COLO668 (cell line): ENCODE measurements at regions not wholly inside any gene's neighbourhood (a gene's known extent, or its start where the extent isn't known, plus 50 kb on each side); places are given as distances from the start of the nearest gene placed in this dataset.
"Not testable (repeated sequence)": the region's sequence is repeated elsewhere in the genome, so short reads cannot be mapped to it uniquely, and the experiment has no call there.

Experiments used
- DNase-seq: peaks from one replicate; lab custom pipeline; 2025; ENCODE audit not compliant: unreplicated experiment; lab: John Stamatoyannopoulos, UW

DNA sequence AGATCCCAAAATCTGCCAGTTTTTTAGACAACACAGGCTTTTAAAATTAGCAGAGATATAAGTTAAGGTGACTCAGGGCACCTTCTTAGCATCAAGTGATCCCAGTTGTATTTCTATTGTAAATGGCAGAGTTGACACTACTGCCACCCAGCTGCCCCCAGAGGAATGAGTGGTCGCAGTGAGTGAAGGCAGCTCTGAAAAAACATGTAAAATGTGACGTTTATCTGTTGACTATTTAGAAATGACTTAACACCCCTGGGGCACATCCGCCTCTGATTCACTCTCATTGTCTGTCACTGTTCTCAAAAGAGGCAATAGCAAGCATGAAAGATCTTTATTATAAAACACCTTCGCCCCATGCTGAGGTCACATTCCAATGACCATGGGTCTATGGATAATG lies 592.4 kb downstream of the ACTRT1 start:
- DNase-seq, result no peak

DNA sequence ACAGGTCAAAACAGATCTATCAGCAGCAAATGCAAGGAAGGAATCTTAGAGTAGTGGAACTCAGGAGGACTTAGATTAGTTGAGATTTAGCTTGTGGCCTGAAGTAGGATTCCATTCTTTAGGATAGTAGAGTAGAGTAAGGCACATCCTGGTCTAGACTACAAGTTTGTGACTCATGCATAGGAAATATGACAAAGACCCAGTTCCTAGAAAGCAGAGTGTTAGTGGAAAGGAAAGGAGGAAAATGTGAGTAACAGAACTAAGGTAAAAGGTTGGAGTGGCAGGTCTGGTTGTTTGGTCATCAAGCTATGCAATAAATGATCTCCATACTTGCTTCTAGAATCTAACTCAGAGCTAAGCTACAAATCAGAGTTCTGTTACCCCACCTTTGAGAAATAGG lies 595.0 kb downstream of the ACTRT1 start:
- no peak for DNase-seq

DNA sequence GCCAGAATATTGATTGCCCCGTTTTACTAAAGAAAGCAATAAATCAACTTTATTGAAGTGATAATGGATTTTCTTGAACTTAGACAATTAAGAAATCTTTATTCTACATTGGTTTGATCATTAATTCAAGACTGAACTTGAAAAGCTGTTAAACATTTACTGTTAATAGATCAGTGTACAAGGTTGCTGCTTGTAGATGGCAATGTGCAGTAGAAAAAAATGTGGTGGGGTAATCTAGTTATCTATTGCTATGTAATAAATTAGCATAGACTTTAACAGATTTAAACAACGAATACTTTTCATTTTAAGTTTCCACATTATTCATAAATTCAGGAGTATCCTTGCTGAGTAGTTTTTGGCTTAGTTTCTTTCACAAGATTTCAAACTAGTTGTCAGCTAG lies 612.5 kb downstream of the ACTRT1 start:
- no peak for DNase-seq

DNA sequence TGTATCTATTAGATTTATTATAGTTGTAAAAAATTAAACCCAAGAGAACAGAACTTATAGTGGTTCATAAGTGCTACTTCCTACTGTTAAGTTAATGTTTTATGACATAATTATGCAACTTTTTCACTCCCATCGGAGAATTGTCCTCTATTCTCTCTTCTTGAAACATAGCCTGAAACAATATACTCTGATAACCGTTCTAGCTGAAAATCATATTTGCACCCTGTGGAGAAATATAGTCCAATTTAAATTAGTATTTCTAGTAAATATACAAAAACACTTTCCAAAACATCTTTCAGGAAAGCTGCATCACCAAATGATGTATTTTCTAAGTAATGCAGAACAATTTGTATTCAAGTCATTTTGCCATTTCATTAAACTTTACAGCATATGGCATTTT lies 586.4 kb downstream of the PRR32 start:
- DNase-seq, result no peak

DNA sequence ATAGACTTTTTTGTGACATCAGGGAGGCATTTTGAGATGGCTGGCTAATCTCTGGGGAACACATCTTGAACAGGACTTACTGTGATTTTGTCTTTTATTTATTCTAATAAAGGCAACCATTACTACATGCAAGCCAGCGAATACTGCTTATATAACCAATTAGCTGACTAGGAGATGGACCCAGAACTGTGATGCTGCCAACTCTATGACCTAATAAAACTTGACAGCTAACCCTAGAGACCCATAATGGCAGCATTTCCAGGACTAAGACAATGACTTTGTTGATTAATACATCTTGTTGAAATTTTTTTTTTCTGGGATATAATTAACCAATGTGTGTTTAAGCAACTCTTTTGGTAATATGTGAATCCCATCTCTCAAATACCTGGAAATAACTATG lies 584.6 kb downstream of the PRR32 start:
- no peak for DNase-seq

DNA sequence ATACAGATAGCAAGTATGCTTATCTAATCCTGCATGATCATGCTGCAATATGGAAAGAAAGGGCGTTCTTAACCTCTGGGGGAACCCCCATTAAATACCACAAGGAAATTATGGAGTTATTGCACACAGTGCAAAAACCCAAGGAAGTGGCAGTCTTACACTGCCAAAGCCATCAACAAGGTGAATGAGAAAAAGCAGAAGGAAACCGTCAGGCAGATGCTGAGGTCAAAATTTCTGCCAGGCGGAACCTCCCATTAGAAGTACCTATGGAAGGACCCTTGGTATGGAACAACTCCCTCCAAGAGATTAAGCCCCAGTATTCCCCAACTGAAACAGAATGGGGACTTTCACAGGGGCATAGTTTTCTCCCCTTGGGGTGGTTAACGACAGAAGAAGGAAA lies 580.7 kb downstream of the PRR32 start:
- not testable (repeated sequence) for DNase-seq

DNA sequence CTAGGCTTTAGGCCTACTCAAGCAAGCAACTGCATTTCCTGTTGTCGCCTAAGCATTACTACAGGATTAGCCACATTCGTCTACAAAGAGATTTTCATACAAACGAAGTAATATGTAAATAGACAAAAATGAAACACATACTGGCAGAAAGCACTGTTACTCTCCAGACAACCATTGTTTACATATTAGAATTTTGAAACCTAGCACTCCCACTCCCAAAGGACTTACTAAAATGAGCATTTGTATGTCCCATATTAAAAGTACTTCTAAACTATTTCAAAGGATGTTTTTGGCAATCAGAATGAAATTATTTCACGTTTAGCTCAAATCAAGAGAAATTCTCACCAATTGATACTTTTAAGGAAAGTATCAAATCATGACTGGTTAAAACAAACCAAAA lies 570.8 kb downstream of the PRR32 start:
- DNase-seq, result no peak

DNA sequence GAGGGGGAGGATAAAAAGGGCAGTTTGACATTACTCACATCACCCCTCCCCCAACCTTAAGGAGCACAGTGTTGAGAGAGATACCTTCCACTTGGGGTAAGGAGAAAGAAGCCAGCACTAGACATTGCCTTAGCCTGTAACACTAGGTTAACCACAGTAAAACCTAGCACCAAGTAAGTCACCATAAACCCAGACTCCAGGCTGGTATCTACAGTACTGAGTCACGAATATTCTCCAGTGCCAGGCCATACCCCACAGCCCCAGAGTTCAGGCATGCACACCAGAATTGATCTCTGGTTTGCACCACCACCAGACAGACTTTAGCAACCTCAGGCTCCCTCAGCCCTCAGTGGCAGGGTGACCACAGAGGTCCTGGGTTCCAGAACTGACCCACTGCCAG lies 570.4 kb downstream of the PRR32 start:
- DNase-seq, result no peak
